ENCODE measurements at regions not wholly inside any gene's neighbourhood (a gene's known extent, or its start where the extent isn't known, plus 50 kb on each side); places are given as distances from the start of the nearest gene placed in this dataset.
"Not testable (repeated sequence)": the region's sequence is repeated elsewhere in the genome, so short reads cannot be mapped to it uniquely, and the experiment has no call there.

DNA sequence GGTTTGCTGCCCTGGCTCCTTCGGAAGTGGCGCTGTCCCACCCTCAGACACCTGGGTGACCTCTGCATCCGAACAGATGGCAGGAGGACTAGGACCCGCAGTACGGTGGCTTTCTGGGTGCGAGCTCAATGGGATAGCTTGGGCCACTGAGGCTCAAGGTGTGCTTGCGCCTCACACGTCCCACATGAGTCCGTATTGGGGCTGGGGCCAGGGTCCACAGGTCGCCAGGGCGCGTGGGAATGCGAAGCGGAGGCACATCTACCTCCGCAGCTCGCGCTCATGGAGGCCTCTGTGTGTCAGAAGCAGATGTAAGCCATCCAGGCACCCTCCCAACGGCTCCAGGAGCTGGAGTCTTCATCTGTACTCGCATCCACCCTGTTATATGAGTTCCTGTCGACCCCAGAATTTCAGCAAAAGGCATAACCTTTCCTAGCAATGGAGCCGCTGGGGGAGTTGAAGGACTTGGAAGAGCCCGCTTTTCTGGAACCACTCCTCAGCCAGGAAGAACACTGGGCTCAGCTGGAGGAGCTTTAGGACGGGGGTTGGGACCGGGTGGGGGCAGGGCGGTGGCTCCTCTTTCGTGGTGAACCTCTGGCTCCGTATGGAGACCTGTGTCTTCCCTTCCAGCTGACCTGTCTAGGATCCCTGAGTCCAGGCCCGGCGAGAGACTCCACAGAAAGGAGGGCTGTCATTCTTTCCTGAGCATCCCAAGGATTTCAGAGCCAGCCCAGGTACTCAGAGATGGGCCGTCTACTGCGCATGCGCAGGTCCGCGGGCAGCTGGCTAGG, 1932.8 kb upstream of the DEFB115 start:
- H3K4me1 ChIP-seq (ENCODE audit: control insufficient read depth in 1 of 2, insufficient read depth in 2 of 2, low read length in 2 of 2); H2AK5ac ChIP-seq (ENCODE audit: low read length); H3K36me3 ChIP-seq (ENCODE audit: control insufficient read depth in 1 of 2, insufficient read depth in 2 of 2, low read length in 2 of 2); H3K4me3 ChIP-seq (ENCODE audit: low read depth, low read length); H3K79me2 ChIP-seq (ENCODE audit: control insufficient read depth, insufficient read depth, low read length, poor library complexity); H4K8ac ChIP-seq (ENCODE audit: low read depth, low read length); H3K9ac ChIP-seq (ENCODE audit: low read length); H3K27me3 ChIP-seq (ENCODE audit: insufficient read depth, low read length); H3K23ac ChIP-seq (ENCODE audit: low read length); H3K18ac ChIP-seq (ENCODE audit: low read length); H3K14ac ChIP-seq (ENCODE audit: low read length); H2BK5ac ChIP-seq (ENCODE audit: low read depth, low read length, poor library complexity); H2AFZ ChIP-seq (ENCODE audit: insufficient read depth, low read length, poor library complexity); H2BK12ac ChIP-seq (ENCODE audit: low read length); H4K91ac ChIP-seq (ENCODE audit: low read depth, low read length); H4K12ac ChIP-seq (ENCODE audit: low read depth, low read length); H3K4ac ChIP-seq (ENCODE audit: low read depth, low read length); H2BK120ac ChIP-seq (ENCODE audit: insufficient read depth, low read length, poor library complexity); H3K79me1 ChIP-seq (ENCODE audit: low read length); H3K4me2 ChIP-seq (ENCODE audit: low read length); H3K27ac ChIP-seq (ENCODE audit: low read depth, low read length); DNase-seq: not testable (repeated sequence)
- H3K9me3 ChIP-seq (ENCODE audit: insufficient read depth, low read depth, low read length), result peaks cover 47% of the 10 kb centered on the region
- no CpG with 5 or more reads among the region's 34 CpGs for WGBS (ENCODE audit: extremely low coverage, insufficient coverage, insufficient read length)

DNA sequence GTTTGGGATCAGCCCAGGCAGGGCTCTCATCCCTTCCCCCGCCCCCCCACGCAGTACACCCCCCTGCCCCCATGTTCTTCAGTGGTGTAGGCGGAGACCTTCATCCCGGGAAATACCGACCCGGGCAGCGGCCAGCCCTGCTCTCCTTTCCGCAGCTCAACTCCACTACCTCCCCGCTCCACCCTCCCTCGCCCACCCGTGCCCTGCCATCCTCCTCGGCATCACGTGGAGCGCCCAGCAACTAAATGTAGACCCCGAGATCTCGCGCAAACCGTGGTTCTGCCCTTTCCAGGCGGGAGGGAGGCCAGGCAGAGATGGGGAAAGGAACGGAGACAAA, 1932.2 kb upstream of the DEFB115 start:
- Histone ChIP-seq H3K4me3 (ENCODE audit: low read depth, low read length) (no peak overlapping the region), H2BK12ac (ENCODE audit: low read length) (no peak overlapping the region), H3K79me2 (ENCODE audit: control insufficient read depth, insufficient read depth, low read length, poor library complexity) (no peaks in the 10 kb centered on the region), H3K23ac (ENCODE audit: low read length) (no peak overlapping the region), H3K4me2 (ENCODE audit: low read length) (no peak overlapping the region), H4K8ac (ENCODE audit: low read depth, low read length) (no peak overlapping the region), H2AFZ (ENCODE audit: insufficient read depth, low read length, poor library complexity) (no peak overlapping the region), H3K4me1 (ENCODE audit: control insufficient read depth in 1 of 2, insufficient read depth in 2 of 2, low read length in 2 of 2) (no peaks in the 10 kb centered on the region), H3K9me3 (ENCODE audit: insufficient read depth, low read depth, low read length) (peaks cover 41% of the 10 kb centered on the region), H3K18ac (ENCODE audit: low read length) (no peak overlapping the region), H3K14ac (ENCODE audit: low read length) (no peak overlapping the region), H2BK5ac (ENCODE audit: low read depth, low read length, poor library complexity) (no peak overlapping the region), H3K27ac (ENCODE audit: low read depth, low read length) (no peak overlapping the region), H4K91ac (ENCODE audit: low read depth, low read length) (no peak overlapping the region), H3K9ac (ENCODE audit: low read length) (no peak overlapping the region), H2BK120ac (ENCODE audit: insufficient read depth, low read length, poor library complexity) (no peak overlapping the region), H3K27me3 (ENCODE audit: insufficient read depth, low read length) (no peaks in the 10 kb centered on the region), H3K36me3 (ENCODE audit: control insufficient read depth in 1 of 2, insufficient read depth in 2 of 2, low read length in 2 of 2) (no peaks in the 10 kb centered on the region), H3K4ac (ENCODE audit: low read depth, low read length) (no peak overlapping the region), H4K12ac (ENCODE audit: low read depth, low read length) (no peak overlapping the region), H3K79me1 (ENCODE audit: low read length) (no peaks in the 10 kb centered on the region), H2AK5ac (ENCODE audit: low read length) (no peak overlapping the region)
- DNase-seq, result no peak
- no CpG with 5 or more reads among the region's 20 CpGs for WGBS (ENCODE audit: extremely low coverage, insufficient coverage, insufficient read length)

DNA sequence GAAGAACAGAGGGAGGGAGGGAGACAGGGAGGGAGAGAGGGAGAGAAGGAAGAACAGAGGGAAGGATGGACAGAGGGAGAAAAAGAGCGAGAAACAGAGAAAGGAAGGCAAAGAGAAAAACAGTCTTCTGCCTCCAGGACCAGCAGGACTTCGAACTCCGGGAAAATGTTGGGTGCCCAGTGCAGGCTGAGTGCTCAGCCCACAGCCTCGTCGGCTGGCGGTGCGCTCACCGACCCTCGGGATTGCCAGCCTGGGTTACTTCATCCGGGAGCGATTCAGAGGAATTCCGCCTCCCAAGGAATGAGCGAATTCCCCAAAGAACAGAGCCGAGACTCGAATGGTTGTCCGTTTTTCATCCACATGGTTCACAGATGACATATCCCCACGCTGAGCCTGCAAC, 1931.7 kb upstream of the DEFB115 start:
- not testable (repeated sequence) for DNase-seq; H4K12ac ChIP-seq (ENCODE audit: low read depth, low read length); H2BK120ac ChIP-seq (ENCODE audit: insufficient read depth, low read length, poor library complexity); H4K8ac ChIP-seq (ENCODE audit: low read depth, low read length); H3K18ac ChIP-seq (ENCODE audit: low read length); H3K9ac ChIP-seq (ENCODE audit: low read length); H3K27me3 ChIP-seq (ENCODE audit: insufficient read depth, low read length); H2BK12ac ChIP-seq (ENCODE audit: low read length); H4K91ac ChIP-seq (ENCODE audit: low read depth, low read length); H3K4me3 ChIP-seq (ENCODE audit: low read depth, low read length); H2BK5ac ChIP-seq (ENCODE audit: low read depth, low read length, poor library complexity); H3K4me1 ChIP-seq (ENCODE audit: control insufficient read depth in 1 of 2, insufficient read depth in 2 of 2, low read length in 2 of 2); H3K4ac ChIP-seq (ENCODE audit: low read depth, low read length); H3K14ac ChIP-seq (ENCODE audit: low read length); H2AFZ ChIP-seq (ENCODE audit: insufficient read depth, low read length, poor library complexity); H3K23ac ChIP-seq (ENCODE audit: low read length); H3K36me3 ChIP-seq (ENCODE audit: control insufficient read depth in 1 of 2, insufficient read depth in 2 of 2, low read length in 2 of 2); H3K79me2 ChIP-seq (ENCODE audit: control insufficient read depth, insufficient read depth, low read length, poor library complexity); H3K79me1 ChIP-seq (ENCODE audit: low read length); H3K27ac ChIP-seq (ENCODE audit: low read depth, low read length); H2AK5ac ChIP-seq (ENCODE audit: low read length); H3K4me2 ChIP-seq (ENCODE audit: low read length)
- peaks cover 40% of the 10 kb centered on the region for H3K9me3 ChIP-seq (ENCODE audit: insufficient read depth, low read depth, low read length)
- no CpG with 5 or more reads among the region's 17 CpGs for WGBS (ENCODE audit: extremely low coverage, insufficient coverage, insufficient read length)

DNA sequence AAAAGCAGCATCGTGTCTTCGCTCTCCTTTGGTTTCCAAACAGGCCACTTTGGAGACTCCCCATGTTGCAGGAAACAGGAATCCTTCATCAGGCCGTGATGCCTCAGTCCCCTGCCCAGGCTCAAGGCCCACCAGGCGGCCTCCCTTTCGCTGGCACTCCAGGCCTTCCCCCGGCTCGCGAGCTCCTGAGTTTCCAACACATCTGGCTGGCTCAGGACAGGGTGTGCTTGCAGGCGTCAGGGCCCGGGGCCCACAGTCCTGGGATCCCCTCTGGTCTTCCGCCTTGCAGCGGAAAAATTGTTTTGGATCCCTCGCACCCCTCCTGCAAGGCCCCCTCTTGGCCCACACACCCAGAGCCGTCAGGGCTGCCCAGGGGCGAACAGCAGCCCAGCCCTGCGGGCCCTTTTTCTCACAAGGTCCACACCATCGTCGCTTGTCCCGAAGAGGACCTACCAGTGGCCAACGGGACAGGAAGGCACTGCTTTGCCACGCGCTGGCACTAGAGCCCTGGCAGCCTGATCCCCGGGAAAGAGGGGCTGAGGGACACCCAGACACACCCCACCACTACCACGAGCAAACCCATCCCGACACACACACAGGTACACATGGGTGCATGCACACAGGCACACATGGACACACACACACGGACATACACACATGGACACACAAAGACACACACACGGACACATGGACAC, 1930.9 kb upstream of the DEFB115 start:
- WGBS (ENCODE audit: extremely low coverage, insufficient coverage, insufficient read length), result no CpG with 5 or more reads among the region's 27 CpGs
- no peak overlapping the region for H3K4me3 ChIP-seq (ENCODE audit: low read depth, low read length)

More for the DNA sequence above, 1930.9 kb upstream of the DEFB115 start:
- Histone ChIP-seq H3K4me1 (ENCODE audit: control insufficient read depth in 1 of 2, insufficient read depth in 2 of 2, low read length in 2 of 2) (no peaks in the 10 kb centered on the region), H4K8ac (ENCODE audit: low read depth, low read length) (no peak overlapping the region), H2BK12ac (ENCODE audit: low read length) (no peak overlapping the region), H2AK5ac (ENCODE audit: low read length) (no peak overlapping the region), H3K9me3 (ENCODE audit: insufficient read depth, low read depth, low read length) (peaks cover 42% of the 10 kb centered on the region), H3K27me3 (ENCODE audit: insufficient read depth, low read length) (no peaks in the 10 kb centered on the region), H2AFZ (ENCODE audit: insufficient read depth, low read length, poor library complexity) (no peak overlapping the region), H3K18ac (ENCODE audit: low read length) (no peak overlapping the region), H2BK5ac (ENCODE audit: low read depth, low read length, poor library complexity) (no peak overlapping the region), H4K91ac (ENCODE audit: low read depth, low read length) (no peak overlapping the region), H2BK120ac (ENCODE audit: insufficient read depth, low read length, poor library complexity) (no peak overlapping the region), H4K12ac (ENCODE audit: low read depth, low read length) (no peak overlapping the region), H3K4me2 (ENCODE audit: low read length) (no peak overlapping the region), H3K79me2 (ENCODE audit: control insufficient read depth, insufficient read depth, low read length, poor library complexity) (no peaks in the 10 kb centered on the region), H3K23ac (ENCODE audit: low read length) (no peak overlapping the region), H3K9ac (ENCODE audit: low read length) (no peak overlapping the region), H3K4ac (ENCODE audit: low read depth, low read length) (no peak overlapping the region), H3K79me1 (ENCODE audit: low read length) (no peaks in the 10 kb centered on the region), H3K27ac (ENCODE audit: low read depth, low read length) (no peak overlapping the region), H3K36me3 (ENCODE audit: control insufficient read depth in 1 of 2, insufficient read depth in 2 of 2, low read length in 2 of 2) (no peaks in the 10 kb centered on the region), H3K14ac (ENCODE audit: low read length) (no peak overlapping the region)
- no peak for DNase-seq
